Stimulated activated CD8-positive, alpha-beta memory T cell treated with anti-CD3 and anti-CD28 coated beads, Interleukin-7, amount 100 ng/mL, for 24 hours (primary cell): ENCODE measurements at regions not wholly inside any gene's neighbourhood (a gene's known extent, or its start where the extent isn't known, plus 50 kb on each side); places are given as distances from the start of the nearest gene placed in this dataset.

Experiments
- DNase-seq: peaks from one replicate; pipeline ENCODE4 v3.0.0-alpha.2; 2020; ENCODE audit warnings: low read depth

GRCh38 chr9:91100878-91101450 lies 260.8 kb downstream of the AUH start:
- DNase-seq, result no peak

- DNase-seq, result peak; percentile 54
Measured at GRCh38 chr9:91101611-91102168, 260.0 kb downstream of the AUH start.

- DNase-seq, result no peak
Measured at GRCh38 chr9:91102269-91102668, 259.4 kb downstream of the AUH start.

- no peak for DNase-seq
Measured at GRCh38 chr9:91103931-91104330, 257.8 kb downstream of the AUH start.

- no peak for DNase-seq
Measured at GRCh38 chr9:91106415-91107081, 255.2 kb downstream of the AUH start.

GRCh38 chr9:91111226-91111625 lies 250.5 kb downstream of the AUH start:
- DNase-seq, result no peak

- DNase-seq, result no peak
Measured at GRCh38 chr9:91111876-91112275, 249.8 kb downstream of the AUH start.

- DNase-seq, result no peak
Measured at GRCh38 chr9:91113016-91113415, 248.7 kb downstream of the AUH start.

- DNase-seq, result no peak
Measured at GRCh38 chr9:91114450-91114849, 247.3 kb downstream of the AUH start.

GRCh38 chr9:91116211-91116610 lies 245.5 kb downstream of the AUH start:
- DNase-seq, result no peak

- no peak for DNase-seq
Measured at GRCh38 chr9:91116711-91117110, 245.0 kb downstream of the AUH start.

GRCh38 chr9:91117474-91117891 lies 244.2 kb downstream of the AUH start:
- DNase-seq, result no peak

- DNase-seq, result no peak
Measured at GRCh38 chr9:91117959-91118703, 243.6 kb downstream of the AUH start.

GRCh38 chr9:91118704-91119025 lies 243.1 kb downstream of the AUH start:
- no peak for DNase-seq

- no peak for DNase-seq
Measured at GRCh38 chr9:91119142-91119541, 242.6 kb downstream of the AUH start.

GRCh38 chr9:91119679-91120078 lies 242.0 kb downstream of the AUH start:
- DNase-seq, result no peak

- DNase-seq, result no peak
Measured at GRCh38 chr9:91120200-91120599, 241.5 kb downstream of the AUH start.

- DNase-seq, result no peak
Measured at GRCh38 chr9:91122755-91123154, 239.0 kb downstream of the AUH start.

- DNase-seq, result no peak
Measured at GRCh38 chr9:91126761-91127445, 234.8 kb downstream of the AUH start.

GRCh38 chr9:91127653-91128052 lies 234.1 kb downstream of the AUH start:
- DNase-seq, result no peak

- no peak for DNase-seq
Measured at GRCh38 chr9:91130796-91131318, 230.9 kb downstream of the AUH start.

- DNase-seq, result no peak
Measured at GRCh38 chr9:91131433-91131839, 230.3 kb downstream of the AUH start.
